ENCODE measurements at regions not wholly inside any gene's neighbourhood (a gene's known extent, or its start where the extent isn't known, plus 50 kb on each side); places are given as distances from the start of the nearest gene placed in this dataset.

DNA sequence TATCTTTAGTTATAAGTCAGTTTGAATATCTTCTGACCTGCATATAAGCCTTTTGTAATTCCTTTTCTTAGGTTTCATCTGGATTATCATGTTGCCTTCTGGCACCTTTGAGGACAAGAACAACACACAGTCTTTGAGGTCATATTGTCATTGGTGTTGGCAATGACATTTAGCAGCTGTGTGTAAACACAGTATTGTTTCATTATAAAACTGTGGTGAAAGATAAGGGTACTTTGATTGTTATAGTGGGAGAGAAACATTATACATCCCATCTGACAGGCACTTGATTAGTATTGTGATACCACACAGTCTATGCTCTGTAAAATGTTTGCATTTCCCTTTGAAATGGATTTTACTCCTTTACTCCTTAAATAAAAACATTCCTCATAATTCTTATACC, 313.5 kb downstream of the RPRM start:
- TF ChIP-seq, protein P1, sequence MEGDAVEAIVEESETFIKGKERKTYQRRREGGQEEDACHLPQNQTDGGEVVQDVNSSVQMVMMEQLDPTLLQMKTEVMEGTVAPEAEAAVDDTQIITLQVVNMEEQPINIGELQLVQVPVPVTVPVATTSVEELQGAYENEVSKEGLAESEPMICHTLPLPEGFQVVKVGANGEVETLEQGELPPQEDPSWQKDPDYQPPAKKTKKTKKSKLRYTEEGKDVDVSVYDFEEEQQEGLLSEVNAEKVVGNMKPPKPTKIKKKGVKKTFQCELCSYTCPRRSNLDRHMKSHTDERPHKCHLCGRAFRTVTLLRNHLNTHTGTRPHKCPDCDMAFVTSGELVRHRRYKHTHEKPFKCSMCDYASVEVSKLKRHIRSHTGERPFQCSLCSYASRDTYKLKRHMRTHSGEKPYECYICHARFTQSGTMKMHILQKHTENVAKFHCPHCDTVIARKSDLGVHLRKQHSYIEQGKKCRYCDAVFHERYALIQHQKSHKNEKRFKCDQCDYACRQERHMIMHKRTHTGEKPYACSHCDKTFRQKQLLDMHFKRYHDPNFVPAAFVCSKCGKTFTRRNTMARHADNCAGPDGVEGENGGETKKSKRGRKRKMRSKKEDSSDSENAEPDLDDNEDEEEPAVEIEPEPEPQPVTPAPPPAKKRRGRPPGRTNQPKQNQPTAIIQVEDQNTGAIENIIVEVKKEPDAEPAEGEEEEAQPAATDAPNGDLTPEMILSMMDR (IDR thresholded peaks at IDR 0.05): no peak
- no peak for TF ChIP-seq YY1 (IDR thresholded peaks at IDR 0.05; ENCODE audit: low read depth)
- TF ChIP-seq RAD21 (IDR thresholded peaks at IDR 0.05; ENCODE audit: low read length): no peak
- TF ChIP-seq POLR2AphosphoS5 (IDR thresholded peaks at IDR 0.05; ENCODE audit: low read depth, low read length): no peak
- TF ChIP-seq GATA2 (CRISPR knock-in tag; IDR thresholded peaks at IDR 0.05): no peak
- TF ChIP-seq, protein P2, sequence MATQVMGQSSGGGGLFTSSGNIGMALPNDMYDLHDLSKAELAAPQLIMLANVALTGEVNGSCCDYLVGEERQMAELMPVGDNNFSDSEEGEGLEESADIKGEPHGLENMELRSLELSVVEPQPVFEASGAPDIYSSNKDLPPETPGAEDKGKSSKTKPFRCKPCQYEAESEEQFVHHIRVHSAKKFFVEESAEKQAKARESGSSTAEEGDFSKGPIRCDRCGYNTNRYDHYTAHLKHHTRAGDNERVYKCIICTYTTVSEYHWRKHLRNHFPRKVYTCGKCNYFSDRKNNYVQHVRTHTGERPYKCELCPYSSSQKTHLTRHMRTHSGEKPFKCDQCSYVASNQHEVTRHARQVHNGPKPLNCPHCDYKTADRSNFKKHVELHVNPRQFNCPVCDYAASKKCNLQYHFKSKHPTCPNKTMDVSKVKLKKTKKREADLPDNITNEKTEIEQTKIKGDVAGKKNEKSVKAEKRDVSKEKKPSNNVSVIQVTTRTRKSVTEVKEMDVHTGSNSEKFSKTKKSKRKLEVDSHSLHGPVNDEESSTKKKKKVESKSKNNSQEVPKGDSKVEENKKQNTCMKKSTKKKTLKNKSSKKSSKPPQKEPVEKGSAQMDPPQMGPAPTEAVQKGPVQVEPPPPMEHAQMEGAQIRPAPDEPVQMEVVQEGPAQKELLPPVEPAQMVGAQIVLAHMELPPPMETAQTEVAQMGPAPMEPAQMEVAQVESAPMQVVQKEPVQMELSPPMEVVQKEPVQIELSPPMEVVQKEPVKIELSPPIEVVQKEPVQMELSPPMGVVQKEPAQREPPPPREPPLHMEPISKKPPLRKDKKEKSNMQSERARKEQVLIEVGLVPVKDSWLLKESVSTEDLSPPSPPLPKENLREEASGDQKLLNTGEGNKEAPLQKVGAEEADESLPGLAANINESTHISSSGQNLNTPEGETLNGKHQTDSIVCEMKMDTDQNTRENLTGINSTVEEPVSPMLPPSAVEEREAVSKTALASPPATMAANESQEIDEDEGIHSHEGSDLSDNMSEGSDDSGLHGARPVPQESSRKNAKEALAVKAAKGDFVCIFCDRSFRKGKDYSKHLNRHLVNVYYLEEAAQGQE (IDR thresholded peaks at IDR 0.05; ENCODE audit: low read depth, low read length): no peak
- no peak for TF ChIP-seq CHD2 (IDR thresholded peaks at IDR 0.05; ENCODE audit: low read length, partially characterized antibody)
- TF ChIP-seq, protein P3, sequence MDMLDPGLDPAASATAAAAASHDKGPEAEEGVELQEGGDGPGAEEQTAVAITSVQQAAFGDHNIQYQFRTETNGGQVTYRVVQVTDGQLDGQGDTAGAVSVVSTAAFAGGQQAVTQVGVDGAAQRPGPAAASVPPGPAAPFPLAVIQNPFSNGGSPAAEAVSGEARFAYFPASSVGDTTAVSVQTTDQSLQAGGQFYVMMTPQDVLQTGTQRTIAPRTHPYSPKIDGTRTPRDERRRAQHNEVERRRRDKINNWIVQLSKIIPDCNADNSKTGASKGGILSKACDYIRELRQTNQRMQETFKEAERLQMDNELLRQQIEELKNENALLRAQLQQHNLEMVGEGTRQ (IDR thresholded peaks at IDR 0.05; ENCODE audit: borderline replicate concordance, low read depth, low read length): no peak
- no peak for TF ChIP-seq EP300 (IDR thresholded peaks at IDR 0.05; ENCODE audit: borderline replicate concordance in 1 of 2, low read depth in 1 of 2, low read length in 1 of 2)
- TF ChIP-seq EZH2phosphoT487 (IDR thresholded peaks at IDR 0.05; ENCODE audit: borderline replicate concordance, low read depth): no peak
- TF ChIP-seq TCF12 (IDR thresholded peaks at IDR 0.05): no peak
- no peak for TF ChIP-seq FOXJ3 (CRISPR knock-in tag; IDR thresholded peaks at IDR 0.05)
- no peak for TF ChIP-seq TAF1 (IDR thresholded peaks at IDR 0.05; ENCODE audit: borderline replicate concordance, low read depth, low read length)
- no peak for TF ChIP-seq FOSL2 (IDR thresholded peaks at IDR 0.05; ENCODE audit: borderline replicate concordance, low read depth)
